ENCODE measurements at regions not wholly inside any gene's neighbourhood (a gene's known extent, or its start where the extent isn't known, plus 50 kb on each side); places are given as distances from the start of the nearest gene placed in this dataset.

DNA sequence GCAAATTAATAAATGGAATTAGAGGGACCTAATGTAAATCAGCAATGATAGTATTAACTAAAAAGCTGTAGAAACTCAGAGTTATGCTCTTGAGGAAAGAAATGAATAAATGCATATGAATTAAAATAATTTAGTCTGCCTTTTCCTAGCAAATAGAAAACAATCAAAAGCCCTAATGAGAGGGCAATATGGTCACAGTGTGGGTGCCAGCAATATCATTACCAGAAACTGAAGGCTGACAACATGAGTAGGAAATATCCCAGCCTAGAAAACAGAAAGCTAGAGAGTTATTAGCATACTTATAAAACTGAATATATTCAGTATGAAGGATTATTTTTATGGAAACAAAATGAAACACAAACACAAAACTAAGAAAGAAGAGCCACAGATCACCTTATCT, 987.5 kb upstream of the SEL1L start:
- H3K36me3 ChIP-seq (ENCODE audit: control insufficient read depth, insufficient read depth, low read length): no peaks in the 10 kb centered on the region
- BruUV-seq (replicated peaks): no TSS peak
- TF ChIP-seq, protein P1, sequence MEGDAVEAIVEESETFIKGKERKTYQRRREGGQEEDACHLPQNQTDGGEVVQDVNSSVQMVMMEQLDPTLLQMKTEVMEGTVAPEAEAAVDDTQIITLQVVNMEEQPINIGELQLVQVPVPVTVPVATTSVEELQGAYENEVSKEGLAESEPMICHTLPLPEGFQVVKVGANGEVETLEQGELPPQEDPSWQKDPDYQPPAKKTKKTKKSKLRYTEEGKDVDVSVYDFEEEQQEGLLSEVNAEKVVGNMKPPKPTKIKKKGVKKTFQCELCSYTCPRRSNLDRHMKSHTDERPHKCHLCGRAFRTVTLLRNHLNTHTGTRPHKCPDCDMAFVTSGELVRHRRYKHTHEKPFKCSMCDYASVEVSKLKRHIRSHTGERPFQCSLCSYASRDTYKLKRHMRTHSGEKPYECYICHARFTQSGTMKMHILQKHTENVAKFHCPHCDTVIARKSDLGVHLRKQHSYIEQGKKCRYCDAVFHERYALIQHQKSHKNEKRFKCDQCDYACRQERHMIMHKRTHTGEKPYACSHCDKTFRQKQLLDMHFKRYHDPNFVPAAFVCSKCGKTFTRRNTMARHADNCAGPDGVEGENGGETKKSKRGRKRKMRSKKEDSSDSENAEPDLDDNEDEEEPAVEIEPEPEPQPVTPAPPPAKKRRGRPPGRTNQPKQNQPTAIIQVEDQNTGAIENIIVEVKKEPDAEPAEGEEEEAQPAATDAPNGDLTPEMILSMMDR (IDR thresholded peaks at IDR 0.05): no peak
- TF ChIP-seq, protein P2, sequence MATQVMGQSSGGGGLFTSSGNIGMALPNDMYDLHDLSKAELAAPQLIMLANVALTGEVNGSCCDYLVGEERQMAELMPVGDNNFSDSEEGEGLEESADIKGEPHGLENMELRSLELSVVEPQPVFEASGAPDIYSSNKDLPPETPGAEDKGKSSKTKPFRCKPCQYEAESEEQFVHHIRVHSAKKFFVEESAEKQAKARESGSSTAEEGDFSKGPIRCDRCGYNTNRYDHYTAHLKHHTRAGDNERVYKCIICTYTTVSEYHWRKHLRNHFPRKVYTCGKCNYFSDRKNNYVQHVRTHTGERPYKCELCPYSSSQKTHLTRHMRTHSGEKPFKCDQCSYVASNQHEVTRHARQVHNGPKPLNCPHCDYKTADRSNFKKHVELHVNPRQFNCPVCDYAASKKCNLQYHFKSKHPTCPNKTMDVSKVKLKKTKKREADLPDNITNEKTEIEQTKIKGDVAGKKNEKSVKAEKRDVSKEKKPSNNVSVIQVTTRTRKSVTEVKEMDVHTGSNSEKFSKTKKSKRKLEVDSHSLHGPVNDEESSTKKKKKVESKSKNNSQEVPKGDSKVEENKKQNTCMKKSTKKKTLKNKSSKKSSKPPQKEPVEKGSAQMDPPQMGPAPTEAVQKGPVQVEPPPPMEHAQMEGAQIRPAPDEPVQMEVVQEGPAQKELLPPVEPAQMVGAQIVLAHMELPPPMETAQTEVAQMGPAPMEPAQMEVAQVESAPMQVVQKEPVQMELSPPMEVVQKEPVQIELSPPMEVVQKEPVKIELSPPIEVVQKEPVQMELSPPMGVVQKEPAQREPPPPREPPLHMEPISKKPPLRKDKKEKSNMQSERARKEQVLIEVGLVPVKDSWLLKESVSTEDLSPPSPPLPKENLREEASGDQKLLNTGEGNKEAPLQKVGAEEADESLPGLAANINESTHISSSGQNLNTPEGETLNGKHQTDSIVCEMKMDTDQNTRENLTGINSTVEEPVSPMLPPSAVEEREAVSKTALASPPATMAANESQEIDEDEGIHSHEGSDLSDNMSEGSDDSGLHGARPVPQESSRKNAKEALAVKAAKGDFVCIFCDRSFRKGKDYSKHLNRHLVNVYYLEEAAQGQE (IDR thresholded peaks at IDR 0.05; ENCODE audit: insufficient read depth in 1 of 2, low read depth in 2 of 2, low read length in 1 of 2): no peak
- TF ChIP-seq POLR2AphosphoS5 (IDR thresholded peaks at IDR 0.05; ENCODE audit: low read depth, low read length) (no peak), SIN3A (IDR thresholded peaks at IDR 0.05; ENCODE audit: borderline replicate concordance, insufficient read depth, low read depth, low read length) (no peak), TCF7L2 (IDR thresholded peaks at IDR 0.05; ENCODE audit: low read depth, low read length) (no peak)
- no peaks in the 10 kb centered on the region for H3K27me3 ChIP-seq (ENCODE audit: control insufficient read depth, insufficient read depth, low read length)
- DNase-seq (ENCODE audit: low read depth, low spot score): no peak
- no peaks in the 10 kb centered on the region for H3K9me3 ChIP-seq (ENCODE audit: control insufficient read depth, insufficient read depth, low read depth, low read length)
- ChIA-PET POLR2A (no interaction called here), CTCF (no interaction called here)
- H3K4me3 ChIP-seq (ENCODE audit: low read depth in 2 of 2, low read length in 2 of 2): no peak overlapping the region
- intact Hi-C loops (cut with micrococcal nuclease; ENCODE audit: unreplicated experiment): no loop called here
- no peaks in the 10 kb centered on the region for H3K4me1 ChIP-seq (ENCODE audit: control insufficient read depth, insufficient read depth, low read length)
- no peak for ATAC-seq
- H3K27ac ChIP-seq (ENCODE audit: low read length): no peak overlapping the region
- in situ Hi-C loops (cut with HindIII; ENCODE audit: low pct_unique_long_range_greater_than_20kb, low sequenced_read_pairs): no loop called here

DNA sequence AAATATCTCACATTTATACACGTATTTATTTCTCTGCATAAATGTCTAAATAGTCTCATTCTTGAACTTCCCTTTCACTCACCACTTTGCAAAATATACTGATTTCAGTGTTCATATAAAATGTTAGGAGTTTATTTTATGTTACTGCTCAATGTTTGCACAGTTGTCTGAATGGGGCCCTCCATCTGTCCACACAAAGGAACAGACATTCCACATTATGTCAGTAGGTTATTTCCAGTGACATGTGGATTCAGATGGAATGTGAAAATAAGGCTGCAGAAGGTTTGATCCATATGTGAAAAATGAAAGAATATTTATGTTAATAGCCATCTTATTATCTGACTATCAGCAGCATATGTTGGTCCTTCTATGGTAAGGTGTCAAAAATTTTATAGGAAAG, 994.4 kb upstream of the SEL1L start:
- no peak for TF ChIP-seq SIN3A (IDR thresholded peaks at IDR 0.05; ENCODE audit: borderline replicate concordance, insufficient read depth, low read depth, low read length)
- TF ChIP-seq, protein P2 (IDR thresholded peaks at IDR 0.05; ENCODE audit: insufficient read depth in 1 of 2, low read depth in 2 of 2, low read length in 1 of 2): no peak
- no peak for TF ChIP-seq TCF7L2 (IDR thresholded peaks at IDR 0.05; ENCODE audit: low read depth, low read length)
- TF ChIP-seq, protein P1 (IDR thresholded peaks at IDR 0.05): no peak
- no peak for TF ChIP-seq POLR2AphosphoS5 (IDR thresholded peaks at IDR 0.05; ENCODE audit: low read depth, low read length)
- no peaks in the 10 kb centered on the region for H3K36me3 ChIP-seq (ENCODE audit: control insufficient read depth, insufficient read depth, low read length)
- BruUV-seq (replicated peaks): no TSS peak
- H3K4me1 ChIP-seq (ENCODE audit: control insufficient read depth, insufficient read depth, low read length): no peaks in the 10 kb centered on the region
- POLR2A ChIA-PET: no interaction called here
- ATAC-seq: no peak
- intact Hi-C loops (cut with micrococcal nuclease; ENCODE audit: unreplicated experiment): no loop called here
- in situ Hi-C loops (cut with HindIII; ENCODE audit: low pct_unique_long_range_greater_than_20kb, low sequenced_read_pairs): no loop called here
- DNase-seq (ENCODE audit: low read depth, low spot score): no peak
- no peak overlapping the region for H3K27ac ChIP-seq (ENCODE audit: low read length)
- CTCF ChIA-PET: no interaction called here
- H3K4me3 ChIP-seq (ENCODE audit: low read depth in 2 of 2, low read length in 2 of 2): no peak overlapping the region
- H3K27me3 ChIP-seq (ENCODE audit: control insufficient read depth, insufficient read depth, low read length): no peaks in the 10 kb centered on the region
- no peaks in the 10 kb centered on the region for H3K9me3 ChIP-seq (ENCODE audit: control insufficient read depth, insufficient read depth, low read depth, low read length)
